Endothelial cell of umbilical vein (primary cell): ENCODE measurements at regions not wholly inside any gene's neighbourhood (a gene's known extent, or its start where the extent isn't known, plus 50 kb on each side); places are given as distances from the start of the nearest gene placed in this dataset.

ENCODE experiments used
- BruUV-seq: library from RNA; stranded (reverse); fragments of 400-500 nt; replicated peaks from 2 replicates; lab custom pipeline; 2021; lab: Mats Ljungman, UMichigan
- CTCF ChIA-PET: fragments of 300-600, 350-600 bp; sonication (Branson Sonifier 250); formaldehyde crosslinking; loops from one replicate; lab custom pipeline; 2021; ENCODE audit warnings: antibody characterized with exemption, inconsistent platforms; lab: Charles Lee
- POLR2A ChIA-PET: fragments of 300-600, 350-600 bp; sonication (Branson Sonifier 250); formaldehyde crosslinking; loops from one replicate; lab custom pipeline; 2021; ENCODE audit warnings: antibody characterized with exemption, inconsistent platforms; lab: Charles Lee
- DNase-seq: peaks from one replicate; pipeline ENCODE4 v3.0.0-alpha.2; 2011; ENCODE audit warnings: low read depth, low spot score
- FAIRE-seq: peaks from 2 replicates; lab custom pipeline; 2011; peaks lifted over from hg19 to GRCh38; lab: Jason Lieb, UNC
- H2AFZ ChIP-seq: 2 replicates; pipeline ENCODE4 v1.6.0; 2012; ENCODE audit warnings: low read depth, low read length, control low read depth, inconsistent platforms
- H3K27ac ChIP-seq: 2 replicates; pipeline ENCODE4 v1.5.1; 2011; ENCODE audit warnings: low read depth, mild to moderate bottlenecking, control low read depth, low read length, moderate library complexity; ENCODE audit not compliant: insufficient read depth
- H3K27me3 ChIP-seq, 2 experiments: 2 replicates each; pipeline versions ENCODE4 v1.6.0 to v1.6.1; 2011; ENCODE audit warnings: low read length in 2 of 2, mixed read lengths in 1 of 2; ENCODE audit not compliant: control insufficient read depth in 2 of 2, insufficient read depth in 2 of 2
- H3K36me3 ChIP-seq, 2 experiments: 2 replicates in 1 of 2; 3 replicates in 1 of 2; pipeline ENCODE4 v1.5.1; 2011; ENCODE audit warnings: low read length in 2 of 2, mild to moderate bottlenecking in 1 of 2, moderate library complexity in 1 of 2; ENCODE audit not compliant: control insufficient read depth in 2 of 2, insufficient read depth in 2 of 2; ENCODE audit errors: extremely low read depth in 1 of 2
- H3K4me1 ChIP-seq: 3 replicates; pipeline ENCODE4 v1.5.1; 2011; ENCODE audit warnings: mild to moderate bottlenecking, low read length; ENCODE audit not compliant: control insufficient read depth, insufficient read depth; ENCODE audit errors: extremely low read depth
- H3K4me2 ChIP-seq: 2 replicates; pipeline ENCODE4 v1.6.1; 2011; ENCODE audit warnings: low read length, control low read depth, mixed read lengths; ENCODE audit not compliant: insufficient read depth
- H3K4me3 ChIP-seq, 3 experiments: fragments of 200-600 bp in 1 of 3; sonication (generic), shearing (Covaris generic) in 1 of 3; replicated peaks in 1 of 3; 2 replicates each; pipeline ENCODE4 v1.5.1; 2011 to 2016; ENCODE audit warnings: control low read depth in 3 of 3, low read length in 3 of 3, mild to moderate bottlenecking in 2 of 3, inconsistent platforms in 1 of 3, low read depth in 1 of 3, moderate library complexity in 1 of 3; ENCODE audit not compliant: insufficient read depth in 1 of 3
- H3K79me2 ChIP-seq: 2 replicates; pipeline ENCODE4 v1.6.0; 2012; ENCODE audit warnings: low read length, inconsistent platforms; ENCODE audit not compliant: control insufficient read depth, insufficient read depth
- H3K9ac ChIP-seq: replicated peaks from 2 replicates; pipeline ENCODE3; 2011; ENCODE audit warnings: low read length, control low read depth; ENCODE audit not compliant: insufficient read depth; ENCODE audit errors: extremely low read depth
- H3K9me1 ChIP-seq: replicated peaks from 3 replicates; pipeline ENCODE4 v1.6.0; 2011; ENCODE audit warnings: mild to moderate bottlenecking, low read length; ENCODE audit not compliant: control insufficient read depth, insufficient read depth; ENCODE audit errors: extremely low read depth
- H3K9me3 ChIP-seq: replicated peaks from 2 replicates; pipeline ENCODE4 v1.5.1; 2012; ENCODE audit warnings: low read length, inconsistent platforms; ENCODE audit not compliant: control insufficient read depth, insufficient read depth
- H4K20me1 ChIP-seq: replicated peaks from 2 replicates; pipeline ENCODE3; 2011; ENCODE audit warnings: mild to moderate bottlenecking, low read length; ENCODE audit not compliant: control insufficient read depth, insufficient read depth; ENCODE audit errors: extremely low read depth
- CTCF ChIP-seq, 2 donors: IDR thresholded peaks; 1 replicate in 1 of 2; 2 replicates in 1 of 2; pipeline ENCODE4 v1.5.1; 2011; ENCODE audit warnings: low read length in 2 of 2, mild to moderate bottlenecking in 2 of 2, moderate library complexity in 2 of 2, control low read depth in 1 of 2, inconsistent platforms in 1 of 2, low read depth in 1 of 2; ENCODE audit not compliant: insufficient read depth in 1 of 2; ENCODE audit errors: extremely low read depth in 1 of 2
- EZH2 ChIP-seq: IDR thresholded peaks from 2 replicates; pipeline ENCODE4 v1.6.1; 2012; ENCODE audit warnings: borderline replicate concordance, low read depth, mild to moderate bottlenecking, moderate library complexity, low read length, inconsistent platforms; ENCODE audit not compliant: severe bottlenecking
- FOS ChIP-seq: IDR thresholded peaks from 2 replicates; pipeline ENCODE4 v1.6.1; 2011; ENCODE audit warnings: mild to moderate bottlenecking, low read length, moderate library complexity, borderline replicate concordance; ENCODE audit not compliant: insufficient read depth
- GATA2 ChIP-seq: IDR thresholded peaks from 2 replicates; pipeline ENCODE4 v1.7.0; 2011; ENCODE audit warnings: low read depth, mild to moderate bottlenecking, moderate library complexity, mixed read lengths, low read length; ENCODE audit not compliant: insufficient read length, insufficient read depth
- JUN ChIP-seq: IDR thresholded peaks from 2 replicates; pipeline ENCODE4 v1.6.1; 2011; ENCODE audit warnings: borderline replicate concordance, low read depth; ENCODE audit not compliant: insufficient read length, insufficient read depth
- MAX ChIP-seq: IDR thresholded peaks from 2 replicates; pipeline ENCODE4 v1.6.1; 2011; ENCODE audit not compliant: insufficient read depth, insufficient read length
- MYC ChIP-seq: IDR thresholded peaks from one replicate; pipeline ENCODE4 v1.6.1; 2011; ENCODE audit warnings: mild to moderate bottlenecking, low read depth, low read length
- POLR2A ChIP-seq: IDR thresholded peaks from 2 replicates; pipeline ENCODE4 v1.6.1; 2012; ENCODE audit warnings: low read depth, mild to moderate bottlenecking, control low read depth, low read length
- POLR2AphosphoS5 ChIP-seq: IDR thresholded peaks from 2 replicates; pipeline ENCODE4 v1.6.1; 2012; ENCODE audit warnings: low read depth, mild to moderate bottlenecking, control low read depth, low read length, moderate library complexity; ENCODE audit not compliant: insufficient read depth
- dilution Hi-C: fragments of 300-500 bp; cut with MboI; formaldehyde crosslinking; loops from one replicate; pipeline ENCODE4 v1.15.0; 2019; ENCODE audit warnings: low sequenced_read_pairs; ENCODE audit not compliant: extremely low pct_ligation_motif_present
- intact Hi-C: fragments of 100-400 bp; cut with micrococcal nuclease; formaldehyde crosslinking; loops from one replicate; pipeline ENCODE4 v1.10.0; 2022

DNA sequence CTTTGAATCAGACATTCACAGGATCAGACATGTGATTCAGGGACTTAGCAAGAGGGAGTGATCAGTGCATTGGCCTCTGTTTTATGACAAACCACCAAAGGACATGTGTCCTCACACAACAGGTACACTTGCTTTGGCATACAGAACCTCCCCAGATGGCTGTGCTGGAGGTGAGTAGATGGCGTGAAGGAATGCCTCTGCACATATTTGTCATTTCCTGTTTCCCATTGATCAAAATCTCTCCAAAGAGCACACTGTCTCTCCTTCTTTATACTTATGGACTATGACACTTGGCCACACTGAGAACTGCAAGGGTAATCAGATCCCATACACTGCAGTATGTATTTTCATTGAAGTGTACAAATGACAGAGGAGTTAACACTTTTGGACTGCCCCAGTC, 927.6 kb downstream of the TSN start:
- BruUV-seq = no TSS peak
- no peak for DNase-seq
- no peak overlapping the region for H3K4me3 ChIP-seq
- dilution Hi-C loops (no loop called here), intact Hi-C loops (no loop called here)
- no peak overlapping the region for H3K9ac ChIP-seq
- no peaks in the 10 kb centered on the region for H4K20me1 ChIP-seq
- TF ChIP-seq CTCF (IDR thresholded peaks at IDR 0.05; ENCODE audit: extremely low read depth in 1 of 2, insufficient read depth in 1 of 2, low read depth in 1 of 2, low read length in 2 of 2) (no peak), GATA2 (no peak), EZH2 (no peak), FOS (no peak), POLR2A (no peak), POLR2AphosphoS5 (no peak), MAX (no peak), MYC (no peak), JUN (no peak)
- H2AFZ ChIP-seq = no peak overlapping the region
- H3K36me3 ChIP-seq = no peaks in the 10 kb centered on the region
- CTCF ChIA-PET = no interaction called here
- no peak overlapping the region for H3K4me2 ChIP-seq
- POLR2A ChIA-PET = no interaction called here
- no peaks in the 10 kb centered on the region for H3K9me3 ChIP-seq
- no peak overlapping the region for H3K27ac ChIP-seq
- H3K4me1 ChIP-seq = no peaks in the 10 kb centered on the region
- H3K27me3 ChIP-seq = no peaks in the 10 kb centered on the region
- no peaks in the 10 kb centered on the region for H3K9me1 ChIP-seq
- H3K79me2 ChIP-seq = no peaks in the 10 kb centered on the region
- no peak for FAIRE-seq
